ENCODE measurements at regions not wholly inside any gene's neighbourhood (a gene's known extent, or its start where the extent isn't known, plus 50 kb on each side); places are given as distances from the start of the nearest gene placed in this dataset.

- Histone ChIP-seq H3K4me3 (no peak overlapping the region), H3K9me3 (no peaks in the 10 kb centered on the region), H3K27me3 (no peaks in the 10 kb centered on the region), H3K4me1 (no peaks in the 10 kb centered on the region), H3K36me3 (no peaks in the 10 kb centered on the region), H3K27ac (no peak overlapping the region)
- no peak for TF ChIP-seq CTCF (IDR thresholded peaks at IDR 0.05)
- DNase-seq (ENCODE audit: low spot score): no peak
Measured at GRCh38 chr18:64202863-64203262, 54.0 kb upstream of the LINC00305 start.

GRCh38 chr18:64202210-64202836 lies 53.4 kb upstream of the LINC00305 start:
- no peaks in the 10 kb centered on the region for H3K36me3 ChIP-seq
- no peaks in the 10 kb centered on the region for H3K4me1 ChIP-seq
- H3K27ac ChIP-seq: no peak overlapping the region
- DNase-seq (ENCODE audit: low spot score): no peak
- H3K4me3 ChIP-seq: no peak overlapping the region
- no peak for TF ChIP-seq CTCF (IDR thresholded peaks at IDR 0.05)
- H3K9me3 ChIP-seq: no peaks in the 10 kb centered on the region
- no peaks in the 10 kb centered on the region for H3K27me3 ChIP-seq

GRCh38 chr18:64201781-64202180 lies 52.9 kb upstream of the LINC00305 start:
- Histone ChIP-seq H3K4me1 (no peaks in the 10 kb centered on the region), H3K27me3 (no peaks in the 10 kb centered on the region), H3K27ac (no peak overlapping the region), H3K4me3 (no peak overlapping the region), H3K9me3 (no peaks in the 10 kb centered on the region), H3K36me3 (no peaks in the 10 kb centered on the region)
- DNase-seq (ENCODE audit: low spot score): no peak
- TF ChIP-seq CTCF (IDR thresholded peaks at IDR 0.05): no peak

- H3K27ac ChIP-seq: no peak overlapping the region
- no peaks in the 10 kb centered on the region for H3K9me3 ChIP-seq
- H3K4me3 ChIP-seq: no peak overlapping the region
- no peak for TF ChIP-seq CTCF (IDR thresholded peaks at IDR 0.05)
- DNase-seq (ENCODE audit: low spot score): no peak
- H3K4me1 ChIP-seq: no peaks in the 10 kb centered on the region
- no peaks in the 10 kb centered on the region for H3K27me3 ChIP-seq
- no peaks in the 10 kb centered on the region for H3K36me3 ChIP-seq
Measured at GRCh38 chr18:64199581-64199980, 50.7 kb upstream of the LINC00305 start.

Data from right atrium auricular region (tissue), 2 donors.